Activated T-cell treated with anti-CD3 and anti-CD28 coated beads, Interleukin-2, amount 50 U/mL, for 72 hours (primary cell): ENCODE measurements at regions not wholly inside any gene's neighbourhood (a gene's known extent, or its start where the extent isn't known, plus 50 kb on each side); places are given as distances from the start of the nearest gene placed in this dataset.

Source experiments
- ATAC-seq, 2 donors: fragments of 150-1000 bp; cut with Tn5 transposase; replicated peaks in 1 of 2; 2 replicates each; pipeline ENCODE4 v1.10.0; 2021; ENCODE audit warnings: moderate library complexity in 2 of 2, mild to moderate bottlenecking in 1 of 2
- DNase-seq, 2 donors: peaks; one replicate each; pipeline ENCODE4 v3.0.0; 2021 to 2022; ENCODE audit warnings: mixed read lengths in 1 of 2
- H3K27ac Mint-ChIP-seq: one replicate; pipeline ENCODE4 v1.8.0; 2022; ENCODE audit warnings: mild to moderate bottlenecking, moderate library complexity, mixed read lengths
- H3K27me3 Mint-ChIP-seq: one replicate; pipeline ENCODE4 v1.8.0; 2022; ENCODE audit warnings: low read depth, mixed read lengths
- H3K36me3 Mint-ChIP-seq, 2 donors: one replicate each; pipeline ENCODE4 v1.8.0; 2022; ENCODE audit warnings: mixed read lengths in 2 of 2, mild to moderate bottlenecking in 1 of 2; ENCODE audit not compliant: insufficient read depth in 2 of 2
- H3K4me1 Mint-ChIP-seq: one replicate; pipeline ENCODE4 v1.8.0; 2022; ENCODE audit warnings: low read depth, mixed read lengths
- H3K4me3 Mint-ChIP-seq, 2 donors: one replicate each; pipeline ENCODE4 v1.8.0; 2022; ENCODE audit warnings: mild to moderate bottlenecking in 2 of 2, mixed read lengths in 2 of 2, moderate library complexity in 2 of 2
- H3K9me3 Mint-ChIP-seq, 2 donors: one replicate each; pipeline ENCODE4 v1.8.0; 2022; ENCODE audit warnings: mixed read lengths in 2 of 2

GRCh38 chr2:225169396-225169795 is 127.1 kb upstream of the DOCK10 start:
- Mint-ChIP-seq H3K4me3 (no peak overlapping the region), H3K4me1 (peaks cover 5% of the 10 kb centered on the region), H3K9me3 (no peaks in the 10 kb centered on the region), H3K36me3 (no peaks in the 10 kb centered on the region), H3K27ac (no peak overlapping the region), H3K27me3 (peaks cover 6% of the 10 kb centered on the region)
- ATAC-seq: no peak
- DNase-seq: no peak

- Mint-ChIP-seq H3K9me3 (no peaks in the 10 kb centered on the region), H3K4me1 (peaks cover 5% of the 10 kb centered on the region), H3K27ac (no peak overlapping the region), H3K4me3 (no peak overlapping the region), H3K36me3 (no peaks in the 10 kb centered on the region), H3K27me3 (no peaks in the 10 kb centered on the region)
- DNase-seq (no peak), ATAC-seq (no peak)
Observed at GRCh38 chr2:225165052-225165451, 122.8 kb upstream of the DOCK10 start.

GRCh38 chr2:225164401-225165050 is 122.3 kb upstream of the DOCK10 start:
- no peak overlapping the region for H3K27ac Mint-ChIP-seq
- no peak for DNase-seq
- ATAC-seq: no peak
- H3K27me3 Mint-ChIP-seq: no peaks in the 10 kb centered on the region
- H3K4me1 Mint-ChIP-seq: peaks cover 5% of the 10 kb centered on the region
- no peaks in the 10 kb centered on the region for H3K9me3 Mint-ChIP-seq
- no peaks in the 10 kb centered on the region for H3K36me3 Mint-ChIP-seq
- H3K4me3 Mint-ChIP-seq: no peak overlapping the region

- Mint-ChIP-seq H3K36me3 (no peaks in the 10 kb centered on the region), H3K9me3 (peaks cover 0 to 1% of the 10 kb centered on the region in 2 donors), H3K4me3 (no peak overlapping the region), H3K27me3 (no peaks in the 10 kb centered on the region), H3K4me1 (no peaks in the 10 kb centered on the region), H3K27ac (no peak overlapping the region)
- ATAC-seq (no peak), DNase-seq (no peak)
Observed at GRCh38 chr2:225158360-225158759, 116.1 kb upstream of the DOCK10 start.

GRCh38 chr2:225156853-225157451 is 114.7 kb upstream of the DOCK10 start:
- no peak overlapping the region for H3K4me3 Mint-ChIP-seq
- H3K27ac Mint-ChIP-seq: no peak overlapping the region
- H3K27me3 Mint-ChIP-seq: no peaks in the 10 kb centered on the region
- no peaks in the 10 kb centered on the region for H3K36me3 Mint-ChIP-seq
- DNase-seq (no peak), ATAC-seq (no peak)
- H3K4me1 Mint-ChIP-seq: no peaks in the 10 kb centered on the region
- peaks cover 0 to 1% of the 10 kb centered on the region in 2 donors for H3K9me3 Mint-ChIP-seq

GRCh38 chr2:225140723-225141122 is 98.5 kb upstream of the DOCK10 start:
- no peaks in the 10 kb centered on the region for H3K4me1 Mint-ChIP-seq
- H3K36me3 Mint-ChIP-seq: peaks cover 0 to 1% of the 10 kb centered on the region in 2 donors
- peaks cover 4 to 6% of the 10 kb centered on the region in 2 donors for H3K9me3 Mint-ChIP-seq
- DNase-seq: no peak
- no peak for ATAC-seq
- no peaks in the 10 kb centered on the region for H3K27me3 Mint-ChIP-seq
- no peak overlapping the region for H3K4me3 Mint-ChIP-seq
- no peak overlapping the region for H3K27ac Mint-ChIP-seq

GRCh38 chr2:225137971-225138370 is 95.7 kb upstream of the DOCK10 start:
- peaks cover 2 to 5% of the 10 kb centered on the region in 2 donors for H3K9me3 Mint-ChIP-seq
- no peaks in the 10 kb centered on the region for H3K4me1 Mint-ChIP-seq
- peaks cover 0 to 1% of the 10 kb centered on the region in 2 donors for H3K36me3 Mint-ChIP-seq
- no peak for ATAC-seq
- H3K27ac Mint-ChIP-seq: no peak overlapping the region
- no peak overlapping the region for H3K4me3 Mint-ChIP-seq
- H3K27me3 Mint-ChIP-seq: no peaks in the 10 kb centered on the region
- no peak for DNase-seq

- ATAC-seq (no peak), DNase-seq (no peak)
- H3K27ac Mint-ChIP-seq: no peak overlapping the region
- H3K4me3 Mint-ChIP-seq: no peak overlapping the region
- H3K36me3 Mint-ChIP-seq: peaks cover 0 to 1% of the 10 kb centered on the region in 2 donors
- H3K27me3 Mint-ChIP-seq: no peaks in the 10 kb centered on the region
- H3K9me3 Mint-ChIP-seq: peaks cover 2 to 3% of the 10 kb centered on the region in 2 donors
- no peaks in the 10 kb centered on the region for H3K4me1 Mint-ChIP-seq
Observed at GRCh38 chr2:225136552-225136951, 94.3 kb upstream of the DOCK10 start.

GRCh38 chr2:225131898-225132297 is 89.6 kb upstream of the DOCK10 start:
- no peak overlapping the region for H3K4me3 Mint-ChIP-seq
- ATAC-seq (no peak), DNase-seq (no peak)
- H3K4me1 Mint-ChIP-seq: no peaks in the 10 kb centered on the region
- peaks cover 0 to 4% of the 10 kb centered on the region in 2 donors for H3K36me3 Mint-ChIP-seq
- peaks cover 4% of the 10 kb centered on the region in 2 donors for H3K9me3 Mint-ChIP-seq
- peaks cover 7% of the 10 kb centered on the region for H3K27me3 Mint-ChIP-seq
- H3K27ac Mint-ChIP-seq: no peak overlapping the region

- no peaks in the 10 kb centered on the region for H3K4me1 Mint-ChIP-seq
- H3K9me3 Mint-ChIP-seq: peaks cover 4 to 6% of the 10 kb centered on the region in 2 donors
- H3K27me3 Mint-ChIP-seq: peaks cover 7% of the 10 kb centered on the region
- DNase-seq (no peak), ATAC-seq (no peak)
- no peak overlapping the region for H3K27ac Mint-ChIP-seq
- peaks cover 0 to 4% of the 10 kb centered on the region in 2 donors for H3K36me3 Mint-ChIP-seq
- H3K4me3 Mint-ChIP-seq: no peak overlapping the region
Observed at GRCh38 chr2:225130093-225130492, 87.8 kb upstream of the DOCK10 start.

- Mint-ChIP-seq H3K4me3 (no peak overlapping the region), H3K36me3 (peaks cover 0 to 4% of the 10 kb centered on the region in 2 donors), H3K27me3 (peaks cover 7% of the 10 kb centered on the region), H3K4me1 (no peaks in the 10 kb centered on the region), H3K9me3 (peaks cover 4% of the 10 kb centered on the region in 2 donors), H3K27ac (no peak overlapping the region)
- no peak for DNase-seq
- ATAC-seq: no peak
Observed at GRCh38 chr2:225124311-225125017, 82.2 kb upstream of the DOCK10 start.

- Mint-ChIP-seq H3K4me3 (no peak overlapping the region), H3K4me1 (no peaks in the 10 kb centered on the region), H3K27ac (no peak overlapping the region), H3K36me3 (peaks cover 0 to 3% of the 10 kb centered on the region in 2 donors), H3K27me3 (peaks cover 3% of the 10 kb centered on the region), H3K9me3 (peaks cover 2% of the 10 kb centered on the region in 2 donors)
- DNase-seq: peak; percentile 4 to 35
- ATAC-seq: no peak
Observed at GRCh38 chr2:225122583-225123486, 80.6 kb upstream of the DOCK10 start.

GRCh38 chr2:225122007-225122406 is 79.7 kb upstream of the DOCK10 start:
- no peak overlapping the region for H3K27ac Mint-ChIP-seq
- no peak for ATAC-seq
- H3K27me3 Mint-ChIP-seq: no peaks in the 10 kb centered on the region
- no peak overlapping the region for H3K4me3 Mint-ChIP-seq
- H3K4me1 Mint-ChIP-seq: no peaks in the 10 kb centered on the region
- no peaks in the 10 kb centered on the region for H3K36me3 Mint-ChIP-seq
- H3K9me3 Mint-ChIP-seq: peaks cover 0 to 2% of the 10 kb centered on the region in 2 donors
- DNase-seq: no peak
